K562 (cell line): ENCODE measurements at regions not wholly inside any gene's neighbourhood (a gene's known extent, or its start where the extent isn't known, plus 50 kb on each side); places are given as distances from the start of the nearest gene placed in this dataset.

Experiments
- ATAC-seq: fragments of 200-7000 bp; cut with Tn5 transposase; 3 replicates; pipeline ENCODE4 v1.9.1; 2020; ENCODE audit warnings: moderate library complexity
- BruUV-seq: library from RNA; stranded (reverse); fragments of 400-500 nt; replicated peaks from 2 replicates; lab custom pipeline; 2021; lab: Mats Ljungman, UMichigan
- CTCF ChIA-PET: fragments of 300-600 bp; formaldehyde crosslinking; extraction: SDS; loops from one replicate; lab custom pipeline; 2021; ENCODE audit warnings: low intra/inter-chr PET ratio; lab: Yijun Ruan, JAX
- POLR2A ChIA-PET: fragments of 300-600, 350-650 bp; sonication (Branson Sonifier 250); formaldehyde crosslinking; extraction: SDS; loops from one replicate; lab custom pipeline; 2021; ENCODE audit warnings: antibody characterized with exemption, inconsistent platforms; lab: Yijun Ruan, JAX
- DNase-seq, 4 experiments: peaks; one replicate each; pipeline versions ENCODE4 v3.0.0 to v3.0.0-alpha.2; 2011 to 2018; ENCODE audit warnings: low spot score in 3 of 4, mixed read lengths in 3 of 4; ENCODE audit errors: extremely low read depth in 1 of 4
- FAIRE-seq: peaks from 2 replicates; lab custom pipeline; 2011; peaks lifted over from hg19 to GRCh38; lab: Jason Lieb, UNC
- H2AFZ ChIP-seq: 2 replicates; pipeline ENCODE4 v1.6.0; 2011; ENCODE audit warnings: low read depth, low read length, control low read depth, inconsistent platforms
- H3K27ac ChIP-seq: fragments of 200-600 bp; 3 replicates; pipeline ENCODE4 v1.8.0; 2011; ENCODE audit warnings: low read depth, mild to moderate bottlenecking, control low read depth, inconsistent platforms, low read length, moderate library complexity, mixed read lengths; ENCODE audit errors: extremely low read depth
- H3K27me3 ChIP-seq, 2 experiments: fragments of 300-600 bp in 1 of 2; 2 replicates in 1 of 2; 3 replicates in 1 of 2; pipeline versions ENCODE4 v1.6.0 to v1.8.0; 2011; ENCODE audit warnings: inconsistent platforms in 2 of 2, low read length in 2 of 2, mild to moderate bottlenecking in 1 of 2, mixed read lengths in 1 of 2, moderate library complexity in 1 of 2; ENCODE audit not compliant: control insufficient read depth in 2 of 2, insufficient read depth in 2 of 2
- H3K36me3 ChIP-seq: fragments of 300-600 bp; 3 replicates; pipeline ENCODE4 v1.8.0; 2011; ENCODE audit warnings: mild to moderate bottlenecking, low read length, inconsistent platforms; ENCODE audit not compliant: control insufficient read depth, insufficient read depth
- H3K4me1 ChIP-seq, 2 experiments: fragments of 200-600 bp in 1 of 2; replicated peaks in 1 of 2; 2 replicates in 1 of 2; 3 replicates in 1 of 2; pipeline versions ENCODE4 v1.5.1 to v1.8.0; 2011; ENCODE audit warnings: inconsistent platforms in 2 of 2, low read length in 2 of 2, mild to moderate bottlenecking in 1 of 2, mixed read lengths in 1 of 2, moderate library complexity in 1 of 2; ENCODE audit not compliant: control insufficient read depth in 2 of 2, insufficient read depth in 2 of 2
- H3K4me2 ChIP-seq: 2 replicates; pipeline ENCODE4 v1.6.1; 2011; ENCODE audit warnings: low read length, control low read depth, inconsistent platforms, mixed read lengths; ENCODE audit not compliant: insufficient read depth
- H3K4me3 ChIP-seq: fragments of 200-600 bp; sonication (generic), shearing (Covaris generic); 2 replicates; pipeline ENCODE4 v1.5.1; 2016; ENCODE audit warnings: control low read depth, inconsistent platforms
- H3K79me2 ChIP-seq: fragments of 200-600 bp; 3 replicates; pipeline ENCODE4 v1.8.0; 2011; ENCODE audit warnings: low read length, inconsistent platforms; ENCODE audit not compliant: control insufficient read depth, insufficient read depth
- H3K9ac ChIP-seq, 2 experiments: 2 replicates each; pipeline versions ENCODE4 v1.6.0 to v1.6.1; 2011; ENCODE audit warnings: low read depth in 2 of 2, low read length in 2 of 2, control low read depth in 1 of 2, inconsistent platforms in 1 of 2, mild to moderate bottlenecking in 1 of 2, mixed read lengths in 1 of 2; ENCODE audit not compliant: insufficient read depth in 1 of 2
- H3K9me1 ChIP-seq: one replicate; pipeline ENCODE4 v1.6.0; 2011; ENCODE audit warnings: inconsistent platforms, mild to moderate bottlenecking, low read length, moderate library complexity; ENCODE audit not compliant: control insufficient read depth, insufficient read depth
- H3K9me3 ChIP-seq: replicated peaks from 2 replicates; pipeline ENCODE4 v1.5.1; 2011; ENCODE audit warnings: low read depth, low read length, inconsistent platforms; ENCODE audit not compliant: control insufficient read depth, insufficient read depth
- H4K20me1 ChIP-seq: replicated peaks from 2 replicates; pipeline ENCODE4 v1.6.1; 2011; ENCODE audit warnings: low read length, inconsistent platforms, mixed read lengths; ENCODE audit not compliant: control insufficient read depth, insufficient read depth
- BRF2 ChIP-seq: IDR thresholded peaks from 3 replicates; pipeline ENCODE4 v1.6.1; 2011; ENCODE audit warnings: borderline replicate concordance, mild to moderate bottlenecking; ENCODE audit not compliant: insufficient read length, insufficient read depth
- C11orf30 ChIP-seq: fragments of 450-650 bp; IDR thresholded peaks from 2 replicates; pipeline ENCODE4 v1.6.1; 2016; ENCODE audit warnings: low read depth, mild to moderate bottlenecking
- CBFA2T3 ChIP-seq: fragments of 450-650 bp; IDR thresholded peaks from 2 replicates; pipeline ENCODE4 v1.6.1; 2017
- CREB3L1 ChIP-seq: fragments of 450-650 bp; IDR thresholded peaks from 2 replicates; pipeline ENCODE4 v1.6.1; 2014; ENCODE audit warnings: low read depth, mild to moderate bottlenecking, moderate library complexity, borderline replicate concordance
- ERF ChIP-seq: fragments of 450-650 bp; formaldehyde crosslinking; IDR thresholded peaks from 2 replicates; pipeline ENCODE4 v1.4.0; 2020; ENCODE audit warnings: mild to moderate bottlenecking, mixed read lengths
- GABPA ChIP-seq: fragments of 200-800 bp; sonication (Bioruptor generic); conservative IDR thresholded peaks from 2 replicates; pipeline ENCODE4 v1.6.1; 2016; ENCODE audit warnings: low read depth, missing genetic modification characterization, missing compliant biosample characterization
- HOXB6 ChIP-seq: fragments of 250-450 bp; sonication (Bioruptor Pico); IDR thresholded peaks from 2 replicates; pipeline ENCODE4 v1.5.1; 2022; ENCODE audit warnings: mild to moderate bottlenecking, borderline replicate concordance
- IRF9 ChIP-seq: fragments of 450-650 bp; IDR thresholded peaks from 2 replicates; pipeline ENCODE4 v1.6.1; 2016; ENCODE audit warnings: missing biosample characterization, missing genetic modification characterization
- KDM5B ChIP-seq: fragments of 200-600 bp; sonication (generic); IDR thresholded peaks from 2 replicates; pipeline ENCODE4 v1.6.1; 2012; ENCODE audit warnings: low read depth, mild to moderate bottlenecking, moderate library complexity, low read length, control low read depth, inconsistent platforms; ENCODE audit not compliant: insufficient replicate concordance
- MXI1 ChIP-seq: IDR thresholded peaks from 2 replicates; pipeline ENCODE4 v1.6.1; 2011; ENCODE audit warnings: low read depth, mild to moderate bottlenecking, improper control_type of control experiment, low read length
- NFXL1 ChIP-seq: fragments of 450-650 bp; formaldehyde crosslinking; IDR thresholded peaks from 2 replicates; pipeline ENCODE4 v1.4.0; 2021; ENCODE audit warnings: mild to moderate bottlenecking
- PML ChIP-seq: IDR thresholded peaks from 2 replicates; pipeline ENCODE4 v1.6.1; 2012; ENCODE audit warnings: low read length, inconsistent platforms
- RCOR1 ChIP-seq, 2 experiments: IDR thresholded peaks; 2 replicates each; pipeline ENCODE4 v1.6.1; 2012; ENCODE audit warnings: low read depth in 2 of 2, low read length in 2 of 2, borderline replicate concordance in 1 of 2, improper control_type of control experiment in 1 of 2
- SAFB2 ChIP-seq: fragments of 200-400 bp; formaldehyde crosslinking; IDR thresholded peaks from 2 replicates; pipeline ENCODE4 v1.6.1; 2018; ENCODE audit warnings: borderline replicate concordance, low read length, low read depth, moderate library complexity; ENCODE audit not compliant: severe bottlenecking
- SLC30A9 ChIP-seq: fragments of 250-450 bp; sonication (Bioruptor Pico); IDR thresholded peaks from 2 replicates; pipeline ENCODE4 v1.8.0; 2022; ENCODE audit warnings: mild to moderate bottlenecking, moderate library complexity
- TSHZ1 ChIP-seq: fragments of 250-450 bp; sonication (Bioruptor Pico); IDR thresholded peaks from 2 replicates; pipeline ENCODE4 v1.4.0; 2020; ENCODE audit warnings: mild to moderate bottlenecking, moderate library complexity
- ZNF197 ChIP-seq: fragments of 200-800 bp; sonication (Bioruptor generic); IDR thresholded peaks from 2 replicates; pipeline ENCODE4 v1.6.1; 2016; ENCODE audit warnings: low read depth, missing genetic modification characterization, missing compliant biosample characterization
- WGBS: fragments of 100-300 bp; shearing (Covaris generic); methylation state at CpG from one replicate; pipeline ENCODE4 v1.1.6; 2016; ENCODE audit warnings: low coverage, mixed read lengths; ENCODE audit not compliant: insufficient coverage; ENCODE audit errors: missing lambda C conversion rate; 5-methylcytosine and 5-hydroxymethylcytosine counted together
- in situ Hi-C: fragments of 300-500 bp; cut with MboI; formaldehyde crosslinking; loops from 4 replicates; pipeline ENCODE4 v1.15.0; 2018; ENCODE audit warnings: inconsistent platforms, mixed read lengths
- intact Hi-C: fragments of 100-400 bp; cut with micrococcal nuclease; formaldehyde crosslinking; loops from 2 replicates; pipeline ENCODE4 v1.14.2; 2022

- Histone ChIP-seq H3K9me1 (no peaks in the 10 kb centered on the region), H3K79me2 (no peaks in the 10 kb centered on the region), H3K36me3 (no peaks in the 10 kb centered on the region), H3K27ac (no peak overlapping the region), H3K4me1 (no peaks in the 10 kb centered on the region), H4K20me1 (no peaks in the 10 kb centered on the region), H3K27me3 (no peaks in the 10 kb centered on the region), H3K4me3 (no peak overlapping the region), H3K9ac (no peak overlapping the region), H3K4me2 (no peak overlapping the region), H3K9me3 (0 out of 2 replicates have a peak, but pooled peaks cover 2% of the 10 kb centered on the region), H2AFZ (no peak overlapping the region)
- CTCF ChIA-PET: no interaction called here
- ATAC-seq: no peak
- POLR2A ChIA-PET: interaction anchor here (0.6 kb wide), 1 partner anchor 49 kb away, joined by 3 read pairs; no protein-coding TSS in a partner anchor
- no peak for FAIRE-seq
- in situ Hi-C loops (no loop called here), intact Hi-C loops (no loop called here)
- DNase-seq: no peak
- 0% methylated on average over 1 of the region's 1 CpG for WGBS
- no TSS peak for BruUV-seq
- TF ChIP-seq IRF9 (tag) (no peak), PML (no peak), RCOR1 (IDR thresholded peaks at IDR 0.05; ENCODE audit: borderline replicate concordance in 1 of 2, low read depth in 2 of 2, low read length in 2 of 2) (no peak), GABPA (tag) (no peak), MXI1 (no peak), ZNF197 (CRISPR knock-in tag) (no peak), SLC30A9 (CRISPR knock-in tag) (no peak), HOXB6 (CRISPR knock-in tag) (no peak), BRF2 (no peak), TSHZ1 (CRISPR knock-in tag) (no peak), ERF (no peak), CBFA2T3 (no peak), C11orf30 (no peak), KDM5B (no peak), SAFB2 (no peak), CREB3L1 (no peak), NFXL1 (CRISPR knock-in tag) (no peak)
Measured at GRCh38 chr1:81358151-81358550, 442.6 kb upstream of the ADGRL2 start.
